Islet precursor cell (in vitro differentiated cells): ENCODE measurements at regions not wholly inside any gene's neighbourhood (a gene's known extent, or its start where the extent isn't known, plus 50 kb on each side); places are given as distances from the start of the nearest gene placed in this dataset.
"Not testable (repeated sequence)": the region's sequence is repeated elsewhere in the genome, so short reads cannot be mapped to it uniquely, and the experiment has no call there.

ENCODE experiments used
- DNase-seq: peaks from one replicate; pipeline ENCODE4 v3.0.0-alpha.2; 2018

DNA sequence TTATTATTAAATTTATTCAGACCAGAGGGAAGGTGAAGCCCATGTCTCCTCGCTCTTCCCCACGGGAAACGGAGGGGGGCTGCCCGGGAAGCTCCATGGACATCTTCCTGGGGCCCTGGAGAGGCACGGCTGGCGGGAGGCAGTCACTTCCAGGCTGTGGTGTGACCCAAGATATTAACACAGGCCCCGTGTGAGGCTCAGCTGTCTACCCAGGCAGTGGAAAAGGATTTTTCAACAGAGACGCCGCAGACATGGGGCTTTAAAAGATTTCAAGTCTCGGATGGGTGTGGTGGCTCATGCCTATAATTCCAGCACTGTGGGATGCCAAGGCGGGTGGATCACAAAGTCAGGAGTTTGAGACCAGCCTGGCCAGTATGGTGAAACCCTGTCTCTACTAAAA lies 117.9 kb downstream of the ERMARD start:
- peak; percentile 23 for DNase-seq

DNA sequence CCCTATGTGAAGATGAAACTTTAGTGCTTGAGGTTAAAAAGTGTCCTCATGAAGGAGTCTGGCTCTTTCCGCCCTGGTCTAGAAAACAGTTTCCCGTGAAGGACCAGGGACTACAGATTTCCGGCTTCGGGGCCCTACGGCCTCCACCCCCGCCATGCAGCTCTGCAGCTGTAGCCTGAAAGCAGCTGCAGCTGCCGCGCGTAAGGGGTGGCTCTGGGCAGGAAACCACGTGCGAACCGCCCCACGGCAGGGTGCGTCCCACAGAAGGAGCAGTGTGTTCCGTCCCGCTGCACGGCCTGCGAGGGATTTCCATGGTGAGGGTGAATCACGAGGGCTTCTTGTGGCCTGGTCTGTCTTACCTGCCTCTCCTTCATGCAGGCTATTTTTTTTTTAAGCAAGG lies 117.0 kb downstream of the ERMARD start:
- DNase-seq: peak; percentile 36

DNA sequence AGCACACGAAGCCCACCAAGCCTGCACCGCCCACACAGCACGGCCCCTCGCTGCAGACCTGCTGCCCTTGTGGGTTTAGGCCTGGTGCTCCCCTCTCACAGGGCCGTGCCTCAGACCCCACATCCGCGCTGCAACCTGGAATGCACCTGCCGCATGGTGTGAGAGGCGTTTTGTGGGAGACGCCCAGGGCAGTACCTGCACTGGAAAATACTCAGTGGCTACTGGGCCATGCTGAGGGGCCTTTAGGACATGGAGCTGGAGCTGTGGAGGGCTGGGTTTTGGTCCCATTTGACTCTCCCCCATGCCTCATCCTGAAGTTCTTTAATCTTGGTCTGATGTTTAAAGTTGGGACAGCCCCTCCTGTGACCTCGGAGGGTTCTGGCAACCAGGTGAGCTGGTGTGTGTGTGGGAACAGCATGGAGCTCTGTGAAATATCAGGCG lies 116.3 kb downstream of the ERMARD start:
- DNase-seq: peak; percentile 43

DNA sequence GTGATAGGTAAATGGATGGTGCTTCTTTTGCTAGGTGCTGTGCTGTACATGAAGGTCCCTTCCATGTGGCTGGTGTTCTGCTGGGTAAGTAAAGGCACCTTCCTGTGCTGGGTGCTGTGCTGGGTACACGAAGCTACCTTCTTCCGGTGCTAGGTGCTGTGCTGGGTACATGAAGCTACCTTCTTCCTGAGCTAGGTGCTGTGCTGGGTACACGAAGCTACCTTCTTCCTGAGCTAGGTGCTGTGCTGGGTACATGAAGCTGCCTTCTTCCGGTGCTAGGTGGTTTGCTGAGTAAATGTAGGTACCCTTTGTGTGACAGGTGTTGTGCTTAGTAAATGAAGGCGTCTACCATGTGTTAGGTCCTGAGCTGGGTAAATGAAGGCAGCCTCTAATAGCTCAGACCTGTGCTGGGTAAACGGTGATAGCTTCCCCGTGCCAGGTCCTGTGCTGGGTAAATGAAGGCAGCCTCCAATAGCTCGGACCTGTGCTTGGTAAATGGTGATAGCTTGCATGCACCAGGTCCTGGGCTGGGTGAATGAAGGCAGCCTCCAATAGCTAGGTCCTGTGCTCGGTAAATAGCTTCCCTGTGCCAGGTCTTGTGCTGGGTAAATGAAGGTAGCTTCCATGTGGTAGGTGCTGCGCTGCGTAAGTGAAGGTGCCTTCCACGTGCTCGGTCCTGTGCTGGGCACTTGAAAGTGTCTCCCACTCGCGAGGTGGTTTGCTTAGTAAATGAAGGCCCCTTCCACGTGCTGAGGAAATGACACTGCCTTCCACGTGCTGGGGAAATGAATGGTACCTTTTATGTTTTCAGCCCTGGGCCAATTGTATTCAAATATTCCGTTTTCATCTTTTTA lies 115.5 kb downstream of the ERMARD start:
- peak; percentile 19 for DNase-seq

DNA sequence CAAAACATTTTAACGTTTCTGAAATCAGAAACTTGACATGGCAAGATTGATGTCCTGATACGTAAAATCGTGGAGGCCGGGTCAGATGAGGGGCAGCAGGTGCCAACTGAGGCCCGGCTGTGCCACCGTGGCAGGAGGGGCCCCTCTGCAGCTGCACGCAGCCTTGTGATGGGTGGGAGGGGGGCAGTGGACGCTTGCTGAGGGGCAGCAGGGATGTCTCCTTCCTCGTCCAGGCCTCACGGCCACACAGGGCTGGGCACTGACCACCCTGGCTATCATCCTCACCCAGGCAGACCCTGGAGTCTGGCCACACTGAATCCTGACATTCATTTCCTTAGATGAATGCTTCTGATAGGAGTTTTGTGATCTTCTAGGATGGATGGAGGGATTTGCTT lies 114.7 kb downstream of the ERMARD start:
- peak; percentile 26 for DNase-seq

DNA sequence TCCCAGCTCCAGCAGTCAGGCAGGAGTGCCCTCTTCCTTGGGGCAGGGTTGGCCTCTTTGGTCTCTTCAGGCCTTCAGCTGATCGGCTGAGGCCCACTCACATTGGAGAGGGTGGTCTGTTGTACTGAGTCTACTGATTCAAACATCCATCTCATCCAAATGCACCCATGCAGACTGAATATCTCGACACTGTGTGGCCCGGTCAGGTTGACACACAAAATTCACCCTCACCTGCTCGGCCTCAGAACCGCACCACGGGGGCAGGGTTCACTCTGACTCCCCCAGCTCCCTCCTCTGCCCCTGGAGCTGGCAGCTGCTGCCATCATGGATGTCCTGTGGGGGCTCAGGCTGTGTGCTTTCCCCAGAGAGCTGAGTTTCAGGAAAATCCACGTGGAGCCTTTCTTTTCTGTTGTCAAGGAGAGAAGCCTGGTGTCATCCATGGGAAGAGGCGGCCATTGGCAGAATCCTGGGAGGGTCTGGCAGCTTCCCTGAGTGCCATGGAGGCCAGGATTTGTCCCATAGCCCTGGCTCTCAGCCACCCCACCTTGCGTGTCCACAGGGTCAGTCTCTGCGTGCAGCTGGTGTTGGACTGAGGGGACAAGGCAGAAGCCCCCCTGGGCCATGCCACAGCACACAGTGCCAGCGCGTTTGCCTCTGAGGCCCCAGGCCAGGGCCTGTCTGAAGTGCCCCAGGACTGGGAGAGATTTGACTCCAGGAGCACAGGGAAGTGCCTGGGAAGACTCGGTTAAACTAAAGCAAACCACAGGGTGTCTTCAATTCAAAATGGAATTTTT lies 114.1 kb downstream of the ERMARD start:
- peak; percentile 25 for DNase-seq

DNA sequence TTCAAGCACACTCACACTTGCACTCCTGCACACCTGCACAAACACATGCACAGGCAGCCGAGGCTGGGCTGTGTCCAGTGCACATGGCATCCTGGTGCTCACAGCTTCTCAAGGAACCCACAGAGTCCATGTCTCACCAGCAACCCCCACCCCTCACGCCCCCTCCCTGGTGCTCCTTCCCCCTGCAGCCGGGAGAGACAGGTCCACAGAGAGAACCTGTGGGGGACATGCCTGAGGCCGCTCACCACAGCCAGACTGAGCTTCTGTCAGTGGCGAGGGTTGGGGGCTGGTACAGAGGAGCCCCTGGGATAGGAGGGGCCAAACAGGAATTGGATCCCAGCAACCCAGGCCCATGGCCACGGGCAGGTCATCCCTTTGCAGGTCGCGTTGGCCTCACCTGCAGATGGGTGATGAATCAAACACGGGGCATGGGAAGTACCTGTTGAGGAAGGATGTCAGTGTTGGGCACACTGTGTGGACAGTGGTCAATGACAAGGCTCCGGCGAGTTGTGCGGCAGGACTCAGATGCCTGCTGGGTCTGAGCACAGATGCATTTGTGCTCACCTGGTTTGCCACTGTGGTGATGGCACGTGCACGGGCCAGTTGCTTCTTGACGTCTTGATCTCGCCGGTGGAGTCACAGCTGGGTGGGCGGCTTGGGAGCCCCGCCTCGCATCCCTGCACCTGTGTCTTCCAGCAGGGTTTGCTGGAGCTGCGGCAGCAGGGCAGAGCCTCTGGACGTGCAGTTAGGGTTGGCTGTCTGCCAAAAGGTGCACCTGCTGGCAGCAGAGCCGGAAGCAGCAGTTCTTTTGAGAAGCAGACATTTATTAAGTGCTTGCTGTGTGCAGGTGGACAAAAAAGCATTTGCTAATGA lies 113.0 kb downstream of the ERMARD start:
- peak; percentile 44 for DNase-seq

DNA sequence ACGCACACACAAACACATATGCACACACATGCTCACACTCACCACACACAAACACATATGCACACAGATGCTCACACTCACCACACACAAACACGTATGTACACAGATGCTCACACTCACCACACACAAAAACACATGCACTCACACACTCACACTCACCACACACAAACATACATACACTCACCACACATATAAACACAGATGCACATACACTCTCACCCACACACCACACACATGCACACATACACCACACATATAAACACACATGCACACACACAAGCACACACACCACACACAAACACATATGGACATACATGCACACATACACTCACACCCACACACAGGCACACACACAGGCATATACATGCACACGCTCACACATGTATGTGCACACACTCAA lies 112.3 kb downstream of the ERMARD start:
- no peak for DNase-seq

DNA sequence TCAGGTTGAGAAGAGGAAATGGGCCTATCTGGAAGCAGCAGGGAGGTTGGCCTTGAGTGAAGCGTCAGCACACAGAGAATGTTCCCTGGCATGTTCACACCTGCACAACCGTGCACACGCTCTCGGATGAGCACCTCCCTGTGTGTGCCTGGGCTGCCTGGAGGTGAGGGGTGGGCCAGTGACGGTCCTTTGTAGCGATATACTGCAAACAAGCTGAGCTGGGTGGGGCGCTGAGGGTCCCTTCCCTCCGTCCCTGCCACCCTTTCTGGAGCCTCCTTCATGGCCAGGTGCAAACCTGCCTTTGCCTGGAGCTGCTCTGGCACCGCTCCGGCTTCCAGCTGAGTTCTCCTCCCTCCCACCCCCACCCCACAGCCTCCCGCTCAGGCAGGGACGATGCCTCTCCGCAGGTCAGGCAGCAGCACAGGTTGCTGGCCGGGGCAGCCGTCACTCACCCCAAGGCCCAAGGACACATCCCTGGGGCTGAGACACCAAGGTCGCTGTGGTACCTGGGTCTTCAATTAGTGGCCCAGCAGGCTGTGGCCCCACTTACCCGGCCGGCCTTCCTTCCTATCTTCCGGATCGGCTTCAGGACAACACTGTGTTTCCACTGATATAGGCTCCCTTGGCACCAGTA lies 111.6 kb downstream of the ERMARD start:
- DNase-seq: peak; percentile 47

DNA sequence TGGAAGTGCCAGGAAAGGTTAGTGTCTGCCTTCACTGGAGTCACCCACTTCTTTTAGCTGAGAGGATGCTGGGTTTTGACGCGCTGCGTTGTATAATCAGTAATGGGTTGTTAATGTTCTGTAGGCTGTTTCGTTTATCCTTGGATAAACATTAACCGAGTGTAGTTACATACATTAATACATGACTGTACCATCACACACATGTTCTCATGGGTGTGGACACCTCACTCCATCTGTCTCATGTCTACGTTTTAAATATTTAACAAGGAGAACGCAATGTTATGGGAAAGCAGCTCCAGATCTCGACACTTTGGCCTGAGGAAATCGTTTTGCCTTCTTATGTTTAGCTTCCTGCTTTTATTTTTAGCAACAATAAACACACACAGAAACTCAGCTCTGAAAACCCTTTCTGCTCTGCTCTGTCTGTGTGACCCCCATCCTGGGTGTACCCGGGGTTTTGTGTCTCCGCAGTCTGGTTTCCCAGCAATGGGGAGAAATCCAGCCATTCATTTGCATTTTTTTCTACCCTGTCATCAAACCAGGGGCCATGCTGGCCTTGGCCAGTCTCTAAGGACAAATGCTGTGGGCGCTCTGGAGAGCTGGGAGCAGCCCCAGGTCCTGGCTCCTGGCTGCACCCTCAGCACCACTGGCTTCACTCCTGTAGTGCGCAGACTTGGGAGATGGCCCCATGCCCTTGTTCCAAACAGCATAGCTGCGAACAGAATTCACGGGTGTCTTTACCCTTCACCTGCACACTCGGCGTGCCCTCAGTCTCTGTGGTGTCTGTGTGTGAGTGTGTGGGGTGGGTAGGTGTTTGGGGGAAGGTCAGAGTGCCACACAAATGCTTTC lies 110.8 kb downstream of the ERMARD start:
- peak; percentile 38 for DNase-seq

DNA sequence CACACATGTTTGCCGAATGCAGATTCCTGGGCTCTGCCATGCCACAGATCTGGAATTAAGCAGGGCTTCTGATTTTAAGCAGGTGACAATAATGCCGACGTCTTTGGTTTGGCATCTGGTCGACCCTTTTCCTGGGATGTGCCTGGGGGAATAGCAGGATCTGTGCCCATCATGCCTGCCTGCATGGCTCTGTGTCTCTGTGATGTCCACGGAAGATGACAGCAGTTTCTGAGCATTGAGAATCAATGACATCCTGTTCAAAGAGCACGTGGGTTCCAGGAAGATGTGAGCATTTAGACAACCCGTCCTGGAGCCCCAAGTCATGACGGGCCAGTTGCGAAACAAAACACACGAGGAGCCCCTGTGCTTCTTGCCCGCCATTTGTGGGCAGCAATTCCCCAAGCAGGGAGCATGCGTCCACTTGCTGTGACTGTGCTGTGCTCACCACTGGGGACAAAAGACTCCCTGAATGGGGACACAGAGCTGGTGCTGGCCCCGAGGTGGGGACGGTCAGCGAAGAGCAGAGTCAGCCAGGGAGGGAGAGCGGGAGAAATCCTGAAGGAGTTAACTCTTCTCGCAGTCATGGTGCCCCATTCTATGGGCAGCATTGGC lies 110.1 kb downstream of the ERMARD start:
- DNase-seq: no peak

DNA sequence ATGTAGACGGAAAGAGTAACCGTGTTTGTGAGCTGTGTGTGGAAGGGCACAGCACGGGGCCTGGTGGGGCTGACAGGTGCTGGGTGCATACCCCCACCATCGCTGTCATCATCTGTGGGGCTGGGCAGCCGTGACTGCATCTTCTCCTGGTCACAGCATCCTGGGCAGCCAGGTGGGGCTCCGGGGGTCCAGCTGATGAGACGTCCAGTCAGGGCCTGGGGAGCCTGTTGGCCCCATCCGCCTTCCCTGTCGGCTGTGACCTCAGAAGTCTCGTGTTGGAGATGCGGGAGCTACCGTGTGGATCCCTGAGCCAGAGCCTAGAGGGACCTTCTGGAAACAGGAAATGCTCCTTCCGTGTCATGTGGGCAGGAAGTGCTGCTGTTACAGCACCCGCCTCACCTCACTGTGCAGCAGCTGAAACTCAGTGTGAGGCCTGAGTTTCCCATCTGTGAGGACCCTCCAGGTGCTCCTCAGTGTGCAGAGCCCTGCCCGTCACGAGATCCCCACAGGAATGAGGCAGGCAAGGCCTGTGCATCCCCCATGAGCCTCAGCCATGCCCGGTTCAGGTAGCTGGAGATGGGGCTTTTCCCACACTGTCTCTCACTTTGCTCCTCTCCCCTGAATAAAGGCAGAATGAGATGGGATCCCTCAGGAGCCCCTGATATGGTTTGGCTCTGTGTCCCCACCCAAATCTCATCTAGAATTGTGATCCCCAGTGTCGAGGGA lies 108.7 kb downstream of the ERMARD start:
- DNase-seq: no peak

DNA sequence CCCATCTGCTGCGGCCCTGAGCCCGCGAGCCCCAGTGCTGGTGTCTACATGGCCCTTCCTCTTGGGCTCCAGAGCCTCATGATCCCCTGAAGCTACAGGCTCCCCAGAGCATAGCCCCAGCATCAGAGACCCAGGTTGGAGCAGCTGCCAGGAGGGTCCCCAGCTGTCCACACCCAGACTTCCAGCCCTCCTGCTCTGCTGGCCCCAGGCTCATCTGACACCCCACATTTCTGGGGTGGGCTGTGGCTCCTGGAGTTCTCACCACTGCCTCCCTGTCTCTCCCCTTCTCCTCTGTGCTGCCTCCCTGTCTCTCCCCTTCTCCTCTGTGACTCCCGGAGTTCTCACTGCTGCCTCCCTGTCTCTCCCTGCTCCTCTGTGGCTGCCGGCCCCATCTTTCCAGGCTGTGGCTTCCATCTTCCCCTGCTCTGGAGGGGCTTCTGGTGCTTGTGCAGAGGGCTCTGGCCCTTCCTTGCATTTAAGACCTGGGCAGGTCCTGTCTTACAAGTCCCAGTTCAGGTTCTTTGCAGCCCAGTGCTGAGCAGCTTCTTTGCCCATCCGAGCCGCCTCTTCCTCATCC lies 108.1 kb downstream of the ERMARD start:
- DNase-seq: no peak

DNA sequence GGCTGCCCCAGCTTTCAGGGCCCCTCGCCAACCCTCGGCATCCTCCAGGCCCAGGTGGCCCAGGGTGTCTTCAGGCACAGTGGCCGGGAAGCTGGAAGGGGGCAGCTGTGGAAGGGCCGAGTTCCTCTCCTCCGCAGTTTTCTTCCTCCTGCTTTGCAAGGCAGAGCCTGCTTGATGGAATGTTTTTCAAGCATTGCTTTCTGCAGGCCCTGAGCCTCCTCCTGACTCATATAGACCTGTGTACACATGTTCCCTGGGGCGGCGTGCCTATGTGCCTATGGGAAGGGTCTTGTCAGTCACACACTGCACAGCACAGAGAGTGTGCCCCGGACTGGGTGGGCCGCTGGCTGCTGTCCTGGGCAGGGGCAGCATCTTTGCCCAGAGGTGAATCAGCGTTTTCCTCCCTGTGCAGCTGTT lies 107.5 kb downstream of the ERMARD start:
- DNase-seq: no peak

DNA sequence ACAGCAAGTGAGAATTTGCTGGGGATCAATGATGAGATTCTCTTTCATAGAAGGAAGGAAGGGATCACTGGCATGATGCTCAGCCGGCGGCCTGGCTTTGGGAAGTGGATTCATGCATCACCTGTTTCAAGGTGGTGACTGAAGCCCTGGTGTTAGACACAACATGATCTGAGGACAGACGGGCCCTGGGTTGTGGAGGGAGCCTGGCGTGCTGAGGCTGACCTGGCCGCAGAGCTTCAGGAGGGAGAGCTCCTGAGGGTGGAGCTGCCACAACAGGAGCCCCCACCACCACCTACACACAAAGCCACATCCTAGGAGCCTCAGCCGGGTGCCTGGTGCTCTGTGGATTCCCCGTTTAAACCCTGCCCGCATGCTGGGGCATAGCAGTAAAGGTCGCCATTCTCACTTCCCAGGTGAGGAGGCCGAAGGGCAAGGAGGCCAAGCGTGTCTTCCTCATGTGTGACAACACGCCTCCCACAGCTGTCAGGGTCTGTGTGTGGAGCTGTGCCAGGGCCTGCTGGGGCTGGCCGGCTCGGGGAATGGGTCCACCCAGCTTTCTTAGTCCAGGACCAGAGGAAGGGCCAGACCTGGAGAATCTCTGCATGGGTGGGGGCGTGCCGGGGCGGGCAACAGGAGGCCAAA lies 107.0 kb downstream of the ERMARD start:
- DNase-seq: no peak

DNA sequence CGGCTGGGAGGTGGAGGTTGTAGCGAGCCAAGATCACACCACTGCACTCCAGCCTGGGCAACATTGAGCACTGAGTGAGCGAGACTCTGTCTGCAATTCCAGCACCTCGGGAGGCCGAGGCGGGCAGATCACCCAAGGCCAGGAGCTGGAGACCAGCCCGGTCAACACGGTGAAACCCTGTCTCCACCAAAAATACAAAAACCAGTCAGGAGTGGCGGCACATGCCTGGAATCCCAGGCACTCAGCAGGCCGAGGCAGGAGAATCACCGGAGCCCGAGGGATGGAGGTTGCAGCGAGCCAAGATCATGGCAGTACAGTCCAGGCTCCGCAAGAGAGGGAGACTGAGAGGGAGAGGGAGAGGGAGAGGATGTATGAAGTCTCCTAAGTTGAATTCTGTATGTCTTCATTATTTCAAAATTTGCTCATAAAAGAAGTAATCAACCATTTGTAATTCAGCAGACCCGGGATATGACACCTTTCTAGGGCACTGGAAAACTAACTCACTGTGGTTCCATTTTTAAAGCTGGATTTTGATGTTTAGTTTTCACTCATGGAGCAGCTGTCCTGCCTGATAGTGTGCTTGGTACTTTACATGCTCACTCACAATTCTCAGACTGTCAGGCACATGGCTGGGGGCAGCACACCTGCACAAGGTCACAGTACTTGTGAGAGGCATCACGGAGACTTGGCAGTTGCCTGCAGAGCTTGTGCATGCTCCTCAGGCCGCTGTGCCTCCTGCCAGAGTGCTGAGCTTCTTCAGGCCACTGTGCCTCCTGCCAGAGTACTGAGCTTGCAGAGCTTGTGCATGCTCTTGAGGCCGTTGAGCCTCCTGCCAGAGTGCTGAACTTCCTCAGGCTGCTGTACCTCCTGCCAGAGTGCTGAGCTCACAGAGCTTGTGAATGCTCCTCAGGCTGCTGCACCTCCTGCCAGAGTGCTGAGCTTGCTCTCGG lies 106.2 kb downstream of the ERMARD start:
- no peak for DNase-seq

DNA sequence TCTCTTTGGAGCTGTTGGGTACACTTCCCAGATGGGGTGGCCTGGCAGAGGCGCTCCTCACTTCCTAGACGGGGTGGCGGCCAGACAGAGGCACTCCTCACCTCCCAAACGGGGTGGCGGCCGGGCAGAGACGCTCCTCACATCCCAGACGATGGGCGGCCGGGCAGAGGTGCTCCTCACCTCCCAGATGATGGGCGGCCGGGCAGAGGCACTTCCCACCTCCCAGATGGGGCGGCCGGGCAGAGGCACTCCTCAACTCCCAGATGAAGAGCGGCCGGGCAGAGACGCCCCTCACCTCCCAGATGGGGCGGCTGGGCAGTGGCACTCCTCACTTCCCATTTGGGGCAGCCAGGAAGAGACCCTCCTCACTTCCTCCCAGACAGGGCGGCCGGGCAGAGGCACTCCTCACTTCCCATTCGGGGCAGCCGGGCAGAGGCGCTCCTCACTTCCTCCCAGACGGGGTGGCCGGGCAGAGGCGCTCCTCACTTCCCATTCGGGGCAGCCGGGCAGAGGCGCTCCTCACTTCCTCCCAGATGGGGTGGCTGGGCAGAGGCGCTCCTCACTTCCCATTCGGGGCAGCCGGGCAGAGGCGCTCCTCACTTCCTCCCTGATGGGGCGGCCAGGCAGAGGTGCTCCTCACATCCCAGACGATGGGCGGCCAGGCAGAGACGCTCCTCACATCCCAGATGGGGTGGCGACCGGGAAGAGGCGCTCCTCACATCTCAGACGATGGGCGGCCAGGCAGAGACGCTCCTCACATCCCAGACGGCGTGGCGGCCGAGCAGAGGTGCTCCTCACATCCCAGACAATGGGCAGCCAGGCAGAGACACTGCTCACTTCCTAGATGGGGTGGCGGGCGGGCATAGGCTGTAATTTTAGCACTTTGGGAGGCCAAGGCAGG lies 105.3 kb downstream of the ERMARD start:
- not testable (repeated sequence) for DNase-seq
